Left forelimb (tissue), 1 donor: ENCODE measurements at regions not wholly inside any gene's neighbourhood (a gene's known extent, or its start where the extent isn't known, plus 50 kb on each side); places are given as distances from the start of the nearest gene placed in this dataset.

ENCODE experiments used
- DNase-seq: peaks from one replicate; pipeline ENCODE4 v3.0.0-alpha.2; 2018; ENCODE audit warnings: low spot score

- no peak for DNase-seq
Observed at GRCh38 chr11:119793335-119793984, 64.5 kb upstream of the NECTIN1 start.

GRCh38 chr11:119791701-119792151 lies 62.7 kb upstream of the NECTIN1 start:
- no peak for DNase-seq

- no peak for DNase-seq
Observed at GRCh38 chr11:119791047-119791446, 62.0 kb upstream of the NECTIN1 start.

- no peak for DNase-seq
Observed at GRCh38 chr11:119790476-119790875, 61.5 kb upstream of the NECTIN1 start.

- no peak for DNase-seq
Observed at GRCh38 chr11:119789766-119790407, 60.9 kb upstream of the NECTIN1 start.

GRCh38 chr11:119788911-119789560 lies 60.0 kb upstream of the NECTIN1 start:
- DNase-seq = no peak

GRCh38 chr11:119788096-119788883 lies 59.3 kb upstream of the NECTIN1 start:
- no peak for DNase-seq

- DNase-seq = no peak
Observed at GRCh38 chr11:119787074-119787461, 58.1 kb upstream of the NECTIN1 start.

- no peak for DNase-seq
Observed at GRCh38 chr11:119786431-119787073, 57.6 kb upstream of the NECTIN1 start.

GRCh38 chr11:119785131-119785530 lies 56.1 kb upstream of the NECTIN1 start:
- no peak for DNase-seq

GRCh38 chr11:119784421-119784820 lies 55.4 kb upstream of the NECTIN1 start:
- DNase-seq = no peak

- DNase-seq = no peak
Observed at GRCh38 chr11:119783466-119784400, 54.7 kb upstream of the NECTIN1 start.

- DNase-seq = no peak
Observed at GRCh38 chr11:119782739-119783072, 53.7 kb upstream of the NECTIN1 start.

- no peak for DNase-seq
Observed at GRCh38 chr11:119782006-119782738, 53.2 kb upstream of the NECTIN1 start.

GRCh38 chr11:119780222-119780953 lies 51.4 kb upstream of the NECTIN1 start:
- DNase-seq = no peak

GRCh38 chr11:119779195-119780071 lies 50.4 kb upstream of the NECTIN1 start:
- DNase-seq = no peak
